Neural crest cell (in vitro differentiated cells): ENCODE measurements at regions not wholly inside any gene's neighbourhood (a gene's known extent, or its start where the extent isn't known, plus 50 kb on each side); places are given as distances from the start of the nearest gene placed in this dataset.

ENCODE experiments used
- DNase-seq: peaks from one replicate; pipeline ENCODE4 v3.0.0; 2021; ENCODE audit warnings: low read depth, mixed read lengths, low spot score
- H3K27ac Mint-ChIP-seq: one replicate; pipeline ENCODE4 v1.8.0; 2021; ENCODE audit warnings: mild to moderate bottlenecking, mixed read lengths; ENCODE audit not compliant: unreplicated experiment
- H3K27me3 Mint-ChIP-seq: 2 replicates; pipeline ENCODE4 v1.8.0; 2021; ENCODE audit warnings: low read depth, mild to moderate bottlenecking, mixed read lengths
- H3K36me3 Mint-ChIP-seq: 2 replicates; pipeline ENCODE4 v1.8.0; 2021; ENCODE audit warnings: low read depth, mild to moderate bottlenecking, mixed read lengths
- H3K4me1 Mint-ChIP-seq: 2 replicates; pipeline ENCODE4 v1.8.0; 2021; ENCODE audit warnings: mixed read lengths
- H3K4me3 Mint-ChIP-seq: one replicate; pipeline ENCODE4 v1.8.0; 2021; ENCODE audit warnings: mild to moderate bottlenecking, mixed read lengths
- H3K9me3 Mint-ChIP-seq: 2 replicates; pipeline ENCODE4 v1.8.0; 2021; ENCODE audit warnings: mixed read lengths
- TF ChIP-seq, protein P1 (sequence below): fragments of 200-600 bp; sonication (generic); conservative IDR thresholded peaks from 2 replicates; pipeline ENCODE4 v1.5.0; 2021; ENCODE audit warnings: antibody characterized with exemption, mild to moderate bottlenecking

DNA sequence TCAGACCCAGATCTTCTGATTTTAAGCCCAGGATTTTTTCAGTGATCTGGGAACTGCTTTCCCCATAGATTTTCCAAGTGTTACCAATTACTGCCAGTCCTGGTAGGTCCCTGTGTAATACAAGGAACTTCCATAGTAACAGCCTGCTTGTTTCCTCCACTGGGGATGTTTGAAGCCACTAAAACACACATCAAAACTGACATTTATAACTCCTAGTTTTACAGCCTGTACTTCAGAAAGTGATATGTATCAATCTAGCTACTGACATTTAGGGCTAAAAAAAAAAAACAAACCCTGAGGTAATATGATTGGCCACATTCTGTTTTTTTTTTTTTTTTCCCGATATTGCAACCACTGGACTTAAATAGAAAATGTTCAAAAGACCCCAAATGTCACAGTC lies 166.9 kb upstream of the SP4 start:
- no peak overlapping the region for H3K4me3 Mint-ChIP-seq
- no peak overlapping the region for H3K27ac Mint-ChIP-seq
- peaks cover 7% of the 10 kb centered on the region for H3K4me1 Mint-ChIP-seq
- no peaks in the 10 kb centered on the region for H3K36me3 Mint-ChIP-seq
- H3K9me3 Mint-ChIP-seq: no peaks in the 10 kb centered on the region
- no peak for DNase-seq
- TF ChIP-seq, protein P1, sequence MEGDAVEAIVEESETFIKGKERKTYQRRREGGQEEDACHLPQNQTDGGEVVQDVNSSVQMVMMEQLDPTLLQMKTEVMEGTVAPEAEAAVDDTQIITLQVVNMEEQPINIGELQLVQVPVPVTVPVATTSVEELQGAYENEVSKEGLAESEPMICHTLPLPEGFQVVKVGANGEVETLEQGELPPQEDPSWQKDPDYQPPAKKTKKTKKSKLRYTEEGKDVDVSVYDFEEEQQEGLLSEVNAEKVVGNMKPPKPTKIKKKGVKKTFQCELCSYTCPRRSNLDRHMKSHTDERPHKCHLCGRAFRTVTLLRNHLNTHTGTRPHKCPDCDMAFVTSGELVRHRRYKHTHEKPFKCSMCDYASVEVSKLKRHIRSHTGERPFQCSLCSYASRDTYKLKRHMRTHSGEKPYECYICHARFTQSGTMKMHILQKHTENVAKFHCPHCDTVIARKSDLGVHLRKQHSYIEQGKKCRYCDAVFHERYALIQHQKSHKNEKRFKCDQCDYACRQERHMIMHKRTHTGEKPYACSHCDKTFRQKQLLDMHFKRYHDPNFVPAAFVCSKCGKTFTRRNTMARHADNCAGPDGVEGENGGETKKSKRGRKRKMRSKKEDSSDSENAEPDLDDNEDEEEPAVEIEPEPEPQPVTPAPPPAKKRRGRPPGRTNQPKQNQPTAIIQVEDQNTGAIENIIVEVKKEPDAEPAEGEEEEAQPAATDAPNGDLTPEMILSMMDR: no peak
- peaks cover 12% of the 10 kb centered on the region for H3K27me3 Mint-ChIP-seq

DNA sequence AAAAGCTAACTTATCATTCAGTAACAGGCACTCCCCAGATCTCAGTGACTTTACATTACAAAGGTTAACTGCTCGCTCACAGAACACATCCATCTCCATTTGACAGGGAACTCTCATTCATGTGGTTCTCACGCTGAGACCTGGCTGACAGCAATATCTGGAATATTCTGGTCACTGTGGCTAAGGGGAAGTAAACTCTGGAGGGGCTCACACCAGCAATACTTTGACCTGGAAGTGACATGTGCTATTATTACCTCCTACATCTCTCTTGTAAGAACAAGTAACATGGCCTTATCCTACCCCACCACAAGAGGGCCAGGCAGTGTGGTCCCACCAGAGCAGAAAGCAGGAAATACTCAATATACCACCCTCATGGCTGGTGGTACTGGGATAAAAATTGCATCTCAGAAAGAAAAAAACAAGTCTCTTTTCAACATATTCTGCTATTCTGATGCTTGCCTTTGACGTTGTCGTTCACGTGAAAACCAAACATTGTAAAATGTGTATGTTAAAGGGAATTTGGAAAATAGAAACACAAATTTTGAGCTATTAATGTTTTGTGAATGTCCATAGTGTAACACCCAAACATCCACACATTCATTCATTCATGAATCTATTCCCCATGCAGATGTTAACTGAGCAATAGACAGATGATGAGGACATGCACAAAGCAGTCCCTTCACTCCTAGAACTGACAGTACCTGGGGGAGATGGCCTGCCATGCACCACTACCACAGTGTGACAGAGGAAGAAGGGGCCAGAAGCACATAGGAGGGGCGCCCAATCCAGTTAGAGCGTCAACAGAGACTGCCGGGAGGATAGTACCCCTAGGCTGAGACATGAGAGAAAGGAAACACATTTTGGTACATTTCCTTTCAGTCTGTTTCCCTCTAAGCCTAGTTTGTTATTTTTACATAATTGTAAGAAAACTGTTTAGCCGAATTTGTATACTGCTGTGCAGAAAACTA lies 166.0 kb upstream of the SP4 start:
- TF ChIP-seq, protein P1: peak; percentile 76
- peak; percentile 43 for DNase-seq
- no peak overlapping the region for H3K27ac Mint-ChIP-seq
- peaks cover 7% of the 10 kb centered on the region for H3K4me1 Mint-ChIP-seq
- H3K4me3 Mint-ChIP-seq: no peak overlapping the region
- no peaks in the 10 kb centered on the region for H3K36me3 Mint-ChIP-seq
- peaks cover 8% of the 10 kb centered on the region for H3K27me3 Mint-ChIP-seq
- H3K9me3 Mint-ChIP-seq: no peaks in the 10 kb centered on the region

DNA sequence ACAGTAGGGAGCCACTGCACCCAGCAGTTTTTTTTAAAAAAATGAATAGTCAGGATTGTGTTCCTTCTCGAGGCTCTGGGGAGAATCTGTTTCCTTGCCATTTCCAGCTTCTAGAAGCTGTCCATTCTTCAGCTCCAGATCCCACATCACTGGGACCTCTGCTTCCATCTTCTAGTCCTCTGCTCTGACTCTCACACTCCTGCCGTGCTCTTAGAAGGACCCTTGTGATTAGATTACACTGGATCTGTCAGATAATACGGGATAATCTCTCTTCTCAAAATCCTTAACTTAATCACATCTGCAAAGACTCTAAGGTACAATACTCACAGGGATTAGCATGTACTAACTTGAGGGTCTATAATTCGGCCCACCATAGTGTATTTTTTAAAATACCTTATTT lies 158.9 kb upstream of the SP4 start:
- Mint-ChIP-seq H3K36me3 (no peaks in the 10 kb centered on the region), H3K4me3 (no peak overlapping the region), H3K9me3 (no peaks in the 10 kb centered on the region), H3K27ac (no peak overlapping the region), H3K27me3 (no peaks in the 10 kb centered on the region), H3K4me1 (no peaks in the 10 kb centered on the region)
- TF ChIP-seq, protein P1: no peak
- DNase-seq: no peak

DNA sequence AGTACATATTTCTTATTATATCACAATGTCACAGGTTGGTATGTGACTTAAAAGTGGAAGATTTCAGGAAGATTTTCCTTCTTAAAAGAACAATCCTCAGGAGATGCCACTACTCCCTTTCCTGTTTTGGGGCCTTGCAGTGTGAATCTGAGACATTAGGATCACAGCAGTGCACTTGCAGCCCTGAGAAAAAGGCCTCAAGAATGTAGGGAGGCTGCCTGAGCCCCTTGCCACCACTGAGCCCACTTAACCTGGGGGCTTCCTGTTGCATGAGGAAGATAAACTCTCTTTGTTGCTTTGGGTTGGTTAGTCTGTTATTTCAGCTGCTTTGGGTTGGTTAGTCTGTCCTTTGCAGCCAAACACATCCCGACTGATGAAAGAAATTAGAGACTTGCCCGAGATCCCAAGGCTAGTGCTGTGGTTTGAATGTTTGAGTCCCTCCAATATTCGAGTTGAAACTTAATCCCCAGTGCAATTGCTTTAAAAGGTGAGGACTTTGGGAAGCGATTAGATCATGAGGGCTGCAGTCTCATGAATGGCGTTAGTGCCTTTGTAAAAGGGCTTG lies 151.3 kb upstream of the SP4 start:
- H3K27me3 Mint-ChIP-seq: no peaks in the 10 kb centered on the region
- H3K27ac Mint-ChIP-seq: no peak overlapping the region
- peaks cover 10% of the 10 kb centered on the region for H3K9me3 Mint-ChIP-seq
- DNase-seq: no peak
- no peaks in the 10 kb centered on the region for H3K36me3 Mint-ChIP-seq
- TF ChIP-seq, protein P1: no peak
- H3K4me3 Mint-ChIP-seq: no peak overlapping the region
- H3K4me1 Mint-ChIP-seq: no peaks in the 10 kb centered on the region

DNA sequence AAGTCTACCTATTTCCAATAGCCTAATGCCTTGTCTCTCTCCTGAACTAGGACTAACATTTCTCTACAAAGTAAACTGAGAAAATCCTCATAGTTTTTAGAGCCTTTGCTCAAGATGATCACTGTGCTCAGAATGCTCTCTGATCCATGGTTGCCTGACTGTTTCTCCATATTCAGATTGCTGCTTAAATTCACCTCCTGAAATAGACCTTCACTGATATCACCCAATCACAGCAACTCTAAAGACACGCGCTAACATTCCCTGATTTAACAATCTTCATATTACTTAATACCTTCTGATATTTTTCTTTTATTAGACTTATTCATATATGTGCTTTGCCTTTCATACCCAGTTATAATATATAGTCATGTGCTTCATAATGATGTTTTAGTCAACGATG lies 148.9 kb upstream of the SP4 start:
- TF ChIP-seq, protein P1: no peak
- Mint-ChIP-seq H3K36me3 (no peaks in the 10 kb centered on the region), H3K27me3 (no peaks in the 10 kb centered on the region), H3K4me1 (no peaks in the 10 kb centered on the region), H3K4me3 (no peak overlapping the region), H3K9me3 (peaks cover 10% of the 10 kb centered on the region), H3K27ac (no peak overlapping the region)
- no peak for DNase-seq
